ENCODE measurements at regions not wholly inside any gene's neighbourhood (a gene's known extent, or its start where the extent isn't known, plus 50 kb on each side); places are given as distances from the start of the nearest gene placed in this dataset.

GRCh38 chr12:98334768-98335167, 180.6 kb upstream of the TMPO start:
- TF ChIP-seq, protein P1, sequence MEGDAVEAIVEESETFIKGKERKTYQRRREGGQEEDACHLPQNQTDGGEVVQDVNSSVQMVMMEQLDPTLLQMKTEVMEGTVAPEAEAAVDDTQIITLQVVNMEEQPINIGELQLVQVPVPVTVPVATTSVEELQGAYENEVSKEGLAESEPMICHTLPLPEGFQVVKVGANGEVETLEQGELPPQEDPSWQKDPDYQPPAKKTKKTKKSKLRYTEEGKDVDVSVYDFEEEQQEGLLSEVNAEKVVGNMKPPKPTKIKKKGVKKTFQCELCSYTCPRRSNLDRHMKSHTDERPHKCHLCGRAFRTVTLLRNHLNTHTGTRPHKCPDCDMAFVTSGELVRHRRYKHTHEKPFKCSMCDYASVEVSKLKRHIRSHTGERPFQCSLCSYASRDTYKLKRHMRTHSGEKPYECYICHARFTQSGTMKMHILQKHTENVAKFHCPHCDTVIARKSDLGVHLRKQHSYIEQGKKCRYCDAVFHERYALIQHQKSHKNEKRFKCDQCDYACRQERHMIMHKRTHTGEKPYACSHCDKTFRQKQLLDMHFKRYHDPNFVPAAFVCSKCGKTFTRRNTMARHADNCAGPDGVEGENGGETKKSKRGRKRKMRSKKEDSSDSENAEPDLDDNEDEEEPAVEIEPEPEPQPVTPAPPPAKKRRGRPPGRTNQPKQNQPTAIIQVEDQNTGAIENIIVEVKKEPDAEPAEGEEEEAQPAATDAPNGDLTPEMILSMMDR (IDR thresholded peaks at IDR 0.05 in 4 of 5, conservative IDR thresholded peaks at IDR 0.05 in 1 of 5) = no peak
- no peak for TF ChIP-seq POLR2A (IDR thresholded peaks at IDR 0.05)
